ENCODE measurements at regions not wholly inside any gene's neighbourhood (a gene's known extent, or its start where the extent isn't known, plus 50 kb on each side); places are given as distances from the start of the nearest gene placed in this dataset.

DNA sequence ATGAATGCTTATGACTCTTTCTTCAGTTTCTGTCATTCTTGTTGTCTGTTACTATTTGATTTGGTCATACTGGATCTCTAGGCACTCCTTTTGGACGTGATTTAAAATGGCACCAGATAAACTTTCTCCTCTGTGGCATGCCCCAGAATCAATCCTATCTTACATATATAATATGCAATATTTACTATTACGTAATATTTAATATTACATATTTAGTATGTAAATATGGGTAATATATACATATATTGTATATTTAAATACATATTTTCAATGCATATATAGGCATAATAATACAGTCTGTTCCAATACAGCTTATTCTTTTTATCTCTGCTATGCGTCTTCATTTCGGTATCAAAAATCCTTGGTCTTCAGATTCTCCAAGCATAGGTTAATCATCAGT, 104.4 kb upstream of the PRR20A start:
- DNase-seq (ENCODE audit: low read depth) = no peak

DNA sequence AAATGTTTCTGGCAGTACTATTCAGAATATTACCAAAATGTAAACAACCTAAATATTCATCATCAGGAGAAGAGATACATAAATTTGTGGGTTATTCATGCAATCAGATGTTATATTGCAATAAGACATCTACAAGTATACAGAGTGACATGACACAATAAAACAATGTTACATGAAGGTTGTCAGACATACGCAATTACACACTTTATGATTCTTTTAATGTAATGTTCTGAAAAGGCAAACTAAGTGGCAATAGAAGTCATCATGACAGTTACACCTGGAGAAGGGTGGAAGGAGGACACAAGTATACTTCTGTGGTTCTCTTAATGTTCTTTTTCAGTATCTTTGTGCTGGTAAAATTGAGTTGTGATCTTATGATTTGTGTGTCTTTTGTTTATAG, 95.8 kb upstream of the PRR20A start:
- no peak for DNase-seq (ENCODE audit: low read depth)

DNA sequence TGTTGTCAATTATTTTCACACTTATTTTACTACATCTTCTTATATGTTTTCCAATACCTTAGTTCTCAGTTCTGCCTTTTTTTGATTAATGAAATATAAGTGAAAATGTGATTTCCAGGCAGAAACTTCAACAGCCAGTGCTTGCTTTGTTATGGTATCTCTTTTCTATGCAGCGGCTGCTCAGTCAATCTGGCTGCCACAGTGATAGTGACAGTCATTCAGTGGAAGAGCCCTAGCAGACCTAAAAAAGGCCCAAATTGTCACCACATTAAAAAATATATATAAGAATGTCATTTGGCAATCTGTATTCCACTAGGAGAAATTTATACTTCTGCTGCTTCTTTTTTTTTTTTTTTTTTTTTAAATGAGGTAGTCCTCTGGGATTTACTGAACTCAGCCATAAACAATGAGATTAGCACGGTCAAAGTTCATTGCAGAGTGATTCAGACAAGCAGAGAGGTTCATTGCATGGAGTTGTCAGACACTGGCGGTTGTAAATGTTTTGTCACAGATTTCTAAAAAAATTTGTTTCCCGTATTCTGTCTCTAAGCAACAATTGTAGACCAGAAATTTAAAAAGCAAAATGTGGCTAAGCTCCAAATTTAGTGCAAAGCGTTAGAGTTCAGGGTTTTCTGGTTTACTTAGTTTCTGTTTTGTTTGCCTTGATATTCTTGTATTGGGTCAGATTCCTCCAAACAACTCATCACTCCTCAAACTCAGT, 94.7 kb upstream of the PRR20A start:
- DNase-seq (ENCODE audit: low read depth) = no peak

DNA sequence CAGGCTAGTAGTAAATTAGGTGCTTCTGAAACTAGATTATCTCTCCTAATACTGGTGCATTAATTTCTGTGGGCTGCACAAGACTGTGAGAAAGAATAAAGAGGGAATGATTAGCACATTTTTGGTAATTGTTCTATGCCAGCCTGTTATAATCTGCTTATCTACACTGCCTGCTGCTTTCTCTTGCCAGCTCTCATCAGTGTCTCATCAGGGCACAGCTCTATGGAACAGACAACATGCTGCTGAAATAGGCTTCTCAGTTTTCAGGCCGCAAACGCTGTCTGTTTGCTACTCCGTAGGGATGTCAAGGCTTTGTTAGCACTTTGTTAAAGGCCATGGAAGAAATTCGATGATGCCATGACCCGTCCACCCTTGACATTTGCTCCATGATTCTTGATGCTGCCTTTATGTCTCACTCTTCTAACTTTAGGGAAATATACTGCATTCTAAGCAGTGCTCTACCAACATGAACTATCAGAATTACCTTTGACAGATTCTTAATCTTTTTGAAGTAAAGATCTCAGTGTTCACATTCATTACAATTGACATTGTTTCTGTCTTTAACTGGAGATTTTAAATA, 84.0 kb upstream of the PRR20A start:
- DNase-seq (ENCODE audit: low read depth) = no peak

DNA sequence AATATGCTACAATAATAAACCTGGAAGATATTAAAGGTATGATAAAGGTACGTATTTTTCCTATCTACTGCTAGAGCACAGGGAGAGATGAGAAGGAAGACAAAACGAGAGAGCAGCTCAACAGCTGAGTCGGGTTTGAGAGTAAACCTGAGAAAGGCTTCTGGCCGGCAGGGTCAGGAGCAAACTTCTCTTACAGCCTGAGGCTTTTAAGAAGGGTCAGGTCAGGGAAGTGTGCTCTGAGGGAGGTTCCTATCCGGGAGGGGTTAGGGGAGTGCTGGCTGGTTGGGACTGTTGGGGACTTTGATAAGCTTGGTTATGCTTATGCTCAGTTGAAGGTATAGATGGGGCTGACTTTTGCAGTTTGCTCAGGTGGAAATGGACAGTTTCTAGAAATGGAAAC, 77.7 kb upstream of the PRR20A start:
- no peak for DNase-seq (ENCODE audit: low read depth)

DNA sequence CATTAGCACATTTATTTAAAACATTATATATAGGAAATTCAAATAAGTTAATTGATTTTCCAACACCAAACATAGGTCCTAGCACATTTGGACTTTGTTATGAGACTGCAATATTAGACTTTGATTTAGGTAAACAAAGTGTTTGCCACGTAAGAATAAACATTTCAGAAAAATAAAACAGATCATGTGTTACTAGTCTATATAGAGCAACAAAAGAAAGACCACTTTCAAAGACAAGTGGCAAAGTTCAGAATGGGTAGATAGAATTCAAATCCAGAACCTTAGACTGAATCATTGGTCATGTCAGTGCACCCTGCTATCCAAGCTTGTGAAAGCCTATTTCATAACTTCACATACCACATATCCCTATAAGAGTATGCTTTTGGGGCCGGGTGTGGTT, 66.7 kb upstream of the PRR20A start:
- no peak for DNase-seq (ENCODE audit: low read depth)

DNA sequence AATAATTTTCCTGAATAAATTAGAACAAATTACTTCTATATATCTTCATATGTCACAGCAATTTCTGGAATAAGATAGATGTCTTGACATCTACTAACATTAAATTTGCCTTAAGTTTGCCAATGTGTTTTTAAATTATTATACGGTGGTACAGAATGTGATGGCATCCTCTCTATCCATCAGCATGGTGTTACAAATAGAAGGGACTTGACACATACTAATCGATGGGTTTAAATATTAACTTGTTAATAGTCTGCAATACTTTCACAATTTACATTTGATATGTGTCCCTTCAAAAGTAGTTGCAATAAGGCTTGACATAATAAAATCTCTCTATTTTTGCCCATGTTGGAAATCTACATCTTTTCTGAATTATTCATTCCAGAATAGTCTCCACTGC, 65.1 kb upstream of the PRR20A start:
- DNase-seq (ENCODE audit: low read depth) = no peak

DNA sequence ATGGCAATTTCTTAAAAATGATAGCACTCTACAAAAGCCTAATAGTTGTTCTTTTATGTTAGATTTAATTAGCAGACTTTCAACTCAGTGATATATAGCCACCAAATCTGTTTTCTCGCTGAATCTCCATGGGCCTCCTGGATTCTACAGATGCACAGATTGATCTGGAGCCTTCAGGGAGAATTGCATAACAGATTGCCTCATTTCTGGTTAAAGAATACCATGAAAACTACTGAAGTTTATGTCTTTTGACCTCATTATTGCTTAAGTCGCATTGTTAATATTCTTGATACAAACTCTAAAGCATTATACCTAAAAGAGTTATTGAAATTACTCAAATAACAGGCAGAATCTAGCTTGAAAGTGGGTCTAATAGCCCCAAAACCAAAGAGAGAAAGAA, 53.7 kb upstream of the PRR20A start:
- DNase-seq (ENCODE audit: low read depth) = no peak

Measured in LHCN-M2 (cell line).